SK-N-SH (cell line): ENCODE measurements at regions not wholly inside any gene's neighbourhood (a gene's known extent, or its start where the extent isn't known, plus 50 kb on each side); places are given as distances from the start of the nearest gene placed in this dataset.
A peak's percentile ranks its signal among the peaks of the same experiment; 100 is the strongest.

ENCODE experiments used
- CHD2 ChIP-seq: fragments of 150-350 bp; IDR thresholded peaks from 2 replicates; pipeline ENCODE4 v1.6.1; 2018; ENCODE audit warnings: low read length; ENCODE audit not compliant: partially characterized antibody
- EP300 ChIP-seq, 2 experiments: IDR thresholded peaks; 2 replicates each; pipeline versions ENCODE4 v1.4.0 to v1.6.1; 2012; ENCODE audit warnings: borderline replicate concordance in 1 of 2, low read depth in 1 of 2, low read length in 1 of 2
- EZH2phosphoT487 ChIP-seq: fragments of 200-600 bp; sonication (generic); IDR thresholded peaks from 2 replicates; pipeline ENCODE4 v1.6.1; 2017; ENCODE audit warnings: low read depth, mixed run types, mild to moderate bottlenecking, antibody characterized with exemption, moderate library complexity, borderline replicate concordance
- FOXJ3 ChIP-seq: sonication (generic); formaldehyde crosslinking; IDR thresholded peaks from 2 replicates; pipeline ENCODE4 v1.5.1; 2020; ENCODE audit warnings: mild to moderate bottlenecking, missing genetic modification reagents
- IRF3 ChIP-seq: fragments of 150-350 bp; IDR thresholded peaks from 2 replicates; pipeline ENCODE4 v1.6.1; 2016; ENCODE audit warnings: mild to moderate bottlenecking, low read depth, low read length
- MEF2A ChIP-seq: IDR thresholded peaks from 2 replicates; pipeline ENCODE4 v1.4.0; 2012; ENCODE audit warnings: low read depth, borderline replicate concordance
- NRF1 ChIP-seq: IDR thresholded peaks from 2 replicates; pipeline ENCODE4 v1.6.1; 2012; ENCODE audit warnings: low read depth, mild to moderate bottlenecking, low read length
- PBX3 ChIP-seq: IDR thresholded peaks from 2 replicates; pipeline ENCODE4; 2012
- POLR2AphosphoS5 ChIP-seq: IDR thresholded peaks from 2 replicates; pipeline ENCODE4 v1.6.1; 2012; ENCODE audit warnings: low read depth, low read length
- RAD21 ChIP-seq: IDR thresholded peaks from 2 replicates; pipeline ENCODE4 v1.6.1; 2012; ENCODE audit warnings: mild to moderate bottlenecking, low read length
- RCOR1 ChIP-seq: fragments of 150-350 bp; IDR thresholded peaks from 2 replicates; pipeline ENCODE4 v1.6.1; 2017; ENCODE audit warnings: antibody characterized with exemption, low read length
- RFX5 ChIP-seq: IDR thresholded peaks from 2 replicates; pipeline ENCODE4 v1.6.1; 2012; ENCODE audit warnings: mild to moderate bottlenecking, improper control_type of control experiment, low read length
- RXRA ChIP-seq: IDR thresholded peaks from 2 replicates; pipeline ENCODE4 v1.4.0; 2012; ENCODE audit warnings: low read depth, mild to moderate bottlenecking, borderline replicate concordance
- SIN3A ChIP-seq: IDR thresholded peaks from 2 replicates; pipeline ENCODE4 v1.6.1; 2012; ENCODE audit warnings: low read depth, mild to moderate bottlenecking, low read length, moderate library complexity, borderline replicate concordance
- TCF12 ChIP-seq: IDR thresholded peaks from 2 replicates; pipeline ENCODE4 v1.4.0; 2012
- TEAD4 ChIP-seq: IDR thresholded peaks from 2 replicates; pipeline ENCODE4 v1.4.0; 2012; ENCODE audit warnings: mild to moderate bottlenecking, borderline replicate concordance; ENCODE audit not compliant: insufficient read depth
- USF2 ChIP-seq: fragments of 150-350 bp; IDR thresholded peaks from 2 replicates; pipeline ENCODE4 v1.6.1; 2017; ENCODE audit warnings: antibody characterized with exemption, low read length, low read depth, borderline replicate concordance
- YY1 ChIP-seq: IDR thresholded peaks from 2 replicates; pipeline ENCODE4 v1.4.0; 2012; ENCODE audit warnings: low read depth, mild to moderate bottlenecking
- TF ChIP-seq, protein P1 (sequence below): IDR thresholded peaks from 2 replicates; pipeline ENCODE4 v1.4.0; 2012; ENCODE audit warnings: low read depth, borderline replicate concordance
- TF ChIP-seq, protein P2 (sequence below): fragments of 200-600 bp; sonication (generic); IDR thresholded peaks from 2 replicates; pipeline ENCODE4 v1.6.1; 2017; ENCODE audit warnings: antibody characterized with exemption, mild to moderate bottlenecking, moderate library complexity

- TF ChIP-seq RXRA (peak; percentile 67; the same call in 1 of the 2 replicates), POLR2AphosphoS5 (no peak), MEF2A (no peak), TEAD4 (0 out of 2 replicates have a peak, but pooled peaks have one; percentile 48), IRF3 (no peak), RCOR1 (no peak), YY1 (no peak), SIN3A (no peak), TCF12 (peak; percentile 74), NRF1 (no peak), RAD21 (no peak), RFX5 (no peak), USF2 (no peak), FOXJ3 (CRISPR knock-in tag) (no peak), PBX3 (peak; percentile 62), CHD2 (no peak), EZH2phosphoT487 (no peak), EP300 (IDR thresholded peaks at IDR 0.05; ENCODE audit: borderline replicate concordance in 1 of 2, low read depth in 1 of 2, low read length in 1 of 2) (peak in 1 of 2 experiments; percentile 76; a peak in 1 of 4 replicates)
- TF ChIP-seq, protein P1, sequence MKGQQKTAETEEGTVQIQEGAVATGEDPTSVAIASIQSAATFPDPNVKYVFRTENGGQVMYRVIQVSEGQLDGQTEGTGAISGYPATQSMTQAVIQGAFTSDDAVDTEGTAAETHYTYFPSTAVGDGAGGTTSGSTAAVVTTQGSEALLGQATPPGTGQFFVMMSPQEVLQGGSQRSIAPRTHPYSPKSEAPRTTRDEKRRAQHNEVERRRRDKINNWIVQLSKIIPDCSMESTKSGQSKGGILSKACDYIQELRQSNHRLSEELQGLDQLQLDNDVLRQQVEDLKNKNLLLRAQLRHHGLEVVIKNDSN = no peak
- TF ChIP-seq, protein P2, sequence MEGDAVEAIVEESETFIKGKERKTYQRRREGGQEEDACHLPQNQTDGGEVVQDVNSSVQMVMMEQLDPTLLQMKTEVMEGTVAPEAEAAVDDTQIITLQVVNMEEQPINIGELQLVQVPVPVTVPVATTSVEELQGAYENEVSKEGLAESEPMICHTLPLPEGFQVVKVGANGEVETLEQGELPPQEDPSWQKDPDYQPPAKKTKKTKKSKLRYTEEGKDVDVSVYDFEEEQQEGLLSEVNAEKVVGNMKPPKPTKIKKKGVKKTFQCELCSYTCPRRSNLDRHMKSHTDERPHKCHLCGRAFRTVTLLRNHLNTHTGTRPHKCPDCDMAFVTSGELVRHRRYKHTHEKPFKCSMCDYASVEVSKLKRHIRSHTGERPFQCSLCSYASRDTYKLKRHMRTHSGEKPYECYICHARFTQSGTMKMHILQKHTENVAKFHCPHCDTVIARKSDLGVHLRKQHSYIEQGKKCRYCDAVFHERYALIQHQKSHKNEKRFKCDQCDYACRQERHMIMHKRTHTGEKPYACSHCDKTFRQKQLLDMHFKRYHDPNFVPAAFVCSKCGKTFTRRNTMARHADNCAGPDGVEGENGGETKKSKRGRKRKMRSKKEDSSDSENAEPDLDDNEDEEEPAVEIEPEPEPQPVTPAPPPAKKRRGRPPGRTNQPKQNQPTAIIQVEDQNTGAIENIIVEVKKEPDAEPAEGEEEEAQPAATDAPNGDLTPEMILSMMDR = no peak
Observed at GRCh38 chr12:105977652-105978051, 161.1 kb downstream of the NUAK1 start (continued).
